ENCODE measurements at regions not wholly inside any gene's neighbourhood (a gene's known extent, or its start where the extent isn't known, plus 50 kb on each side); places are given as distances from the start of the nearest gene placed in this dataset.
"Not testable (repeated sequence)": the region's sequence is repeated elsewhere in the genome, so short reads cannot be mapped to it uniquely, and the experiment has no call there.

- peaks cover 4% of the 10 kb centered on the region for H3K4me1 ChIP-seq (ENCODE audit: control insufficient read depth, insufficient read depth, low read length)
- no peak for DNase-seq (ENCODE audit: low read depth in 4 of 6, low spot score in 6 of 6)
- no peak overlapping the region for H3K4me3 ChIP-seq (ENCODE audit: low read depth, low read length)
- H3K36me3 ChIP-seq (ENCODE audit: control insufficient read depth, insufficient read depth, low read length), result no peaks in the 10 kb centered on the region
- H3K27ac ChIP-seq (ENCODE audit: low read depth, low read length), result no peak overlapping the region
- H3K9me3 ChIP-seq (ENCODE audit: control insufficient read depth, insufficient read depth, low read length), result no peaks in the 10 kb centered on the region
- 94% methylated on average over 8 of the region's 8 CpGs for WGBS (ENCODE audit: insufficient coverage)
- H3K27me3 ChIP-seq (ENCODE audit: control insufficient read depth, insufficient read depth, low read length), result no peaks in the 10 kb centered on the region
Measured at GRCh38 chr3:177353140-177353539, 155.9 kb upstream of the TBL1XR1 start.

GRCh38 chr3:177353879-177354278, 156.6 kb upstream of the TBL1XR1 start:
- not testable (repeated sequence) for H3K9me3 ChIP-seq (ENCODE audit: control insufficient read depth, insufficient read depth, low read length); H3K36me3 ChIP-seq (ENCODE audit: control insufficient read depth, insufficient read depth, low read length); H3K27me3 ChIP-seq (ENCODE audit: control insufficient read depth, insufficient read depth, low read length); H3K4me3 ChIP-seq (ENCODE audit: low read depth, low read length); DNase-seq (ENCODE audit: low read depth in 4 of 6, low spot score in 6 of 6); H3K27ac ChIP-seq (ENCODE audit: low read depth, low read length)
- 100% methylated on average over 1 of the region's 3 CpGs for WGBS (ENCODE audit: insufficient coverage)
- H3K4me1 ChIP-seq (ENCODE audit: control insufficient read depth, insufficient read depth, low read length), result peaks cover 12% of the 10 kb centered on the region

GRCh38 chr3:177354466-177354865, 157.2 kb upstream of the TBL1XR1 start:
- Histone ChIP-seq H3K27me3 (ENCODE audit: control insufficient read depth, insufficient read depth, low read length) (no peaks in the 10 kb centered on the region), H3K4me3 (ENCODE audit: low read depth, low read length) (no peak overlapping the region), H3K4me1 (ENCODE audit: control insufficient read depth, insufficient read depth, low read length) (peaks cover 18% of the 10 kb centered on the region), H3K9me3 (ENCODE audit: control insufficient read depth, insufficient read depth, low read length) (no peaks in the 10 kb centered on the region), H3K27ac (ENCODE audit: low read depth, low read length) (no peak overlapping the region), H3K36me3 (ENCODE audit: control insufficient read depth, insufficient read depth, low read length) (no peaks in the 10 kb centered on the region)
- no CpG with 5 or more reads among the region's 4 CpGs for WGBS (ENCODE audit: insufficient coverage)
- no peak for DNase-seq (ENCODE audit: low read depth in 4 of 6, low spot score in 6 of 6)

- Histone ChIP-seq H3K27me3 (ENCODE audit: control insufficient read depth, insufficient read depth, low read length) (no peaks in the 10 kb centered on the region), H3K9me3 (ENCODE audit: control insufficient read depth, insufficient read depth, low read length) (no peaks in the 10 kb centered on the region), H3K27ac (ENCODE audit: low read depth, low read length) (no peak overlapping the region), H3K36me3 (ENCODE audit: control insufficient read depth, insufficient read depth, low read length) (no peaks in the 10 kb centered on the region), H3K4me1 (ENCODE audit: control insufficient read depth, insufficient read depth, low read length) (peaks cover 27% of the 10 kb centered on the region), H3K4me3 (ENCODE audit: low read depth, low read length) (no peak overlapping the region)
- 73% methylated on average over 1 of the region's 3 CpGs for WGBS (ENCODE audit: insufficient coverage)
- DNase-seq (ENCODE audit: low read depth in 4 of 6, low spot score in 6 of 6), result no peak
Measured at GRCh38 chr3:177356113-177356512, 158.8 kb upstream of the TBL1XR1 start.

- H3K9me3 ChIP-seq (ENCODE audit: control insufficient read depth, insufficient read depth, low read length), result no peaks in the 10 kb centered on the region
- DNase-seq (ENCODE audit: low read depth in 4 of 6, low spot score in 6 of 6), result no peak
- H3K27me3 ChIP-seq (ENCODE audit: control insufficient read depth, insufficient read depth, low read length), result no peaks in the 10 kb centered on the region
- H3K4me1 ChIP-seq (ENCODE audit: control insufficient read depth, insufficient read depth, low read length), result peaks cover 35% of the 10 kb centered on the region
- peak overlapping the region; percentile 93 for H3K27ac ChIP-seq (ENCODE audit: low read depth, low read length)
- H3K4me3 ChIP-seq (ENCODE audit: low read depth, low read length), result peak overlapping the region; percentile 9
- H3K36me3 ChIP-seq (ENCODE audit: control insufficient read depth, insufficient read depth, low read length), result no peaks in the 10 kb centered on the region
Measured at GRCh38 chr3:177356952-177357351, 159.7 kb upstream of the TBL1XR1 start.

- no peaks in the 10 kb centered on the region for H3K36me3 ChIP-seq (ENCODE audit: control insufficient read depth, insufficient read depth, low read length)
- H3K4me1 ChIP-seq (ENCODE audit: control insufficient read depth, insufficient read depth, low read length), result peaks cover 37% of the 10 kb centered on the region
- peak overlapping the region; percentile 93 for H3K27ac ChIP-seq (ENCODE audit: low read depth, low read length)
- no peaks in the 10 kb centered on the region for H3K9me3 ChIP-seq (ENCODE audit: control insufficient read depth, insufficient read depth, low read length)
- peak overlapping the region; percentile 9 for H3K4me3 ChIP-seq (ENCODE audit: low read depth, low read length)
- H3K27me3 ChIP-seq (ENCODE audit: control insufficient read depth, insufficient read depth, low read length), result no peaks in the 10 kb centered on the region
- WGBS (ENCODE audit: insufficient coverage), result 14% methylated on average over 2 of the region's 5 CpGs
- DNase-seq (ENCODE audit: low read depth in 4 of 6, low spot score in 6 of 6), result peak in 2 of 6 donors; percentile 58 to 72
Measured at GRCh38 chr3:177357352-177358090, 160.2 kb upstream of the TBL1XR1 start.

GRCh38 chr3:177358091-177358976, 161.1 kb upstream of the TBL1XR1 start:
- DNase-seq (ENCODE audit: low read depth in 4 of 6, low spot score in 6 of 6), result peak in 2 of 6 donors; percentile 43 to 69
- Histone ChIP-seq H3K27ac (ENCODE audit: low read depth, low read length) (peak overlapping the region; percentile 93), H3K27me3 (ENCODE audit: control insufficient read depth, insufficient read depth, low read length) (no peaks in the 10 kb centered on the region), H3K4me1 (ENCODE audit: control insufficient read depth, insufficient read depth, low read length) (peaks cover 37% of the 10 kb centered on the region), H3K36me3 (ENCODE audit: control insufficient read depth, insufficient read depth, low read length) (no peaks in the 10 kb centered on the region), H3K9me3 (ENCODE audit: control insufficient read depth, insufficient read depth, low read length) (no peaks in the 10 kb centered on the region), H3K4me3 (ENCODE audit: low read depth, low read length) (peak overlapping the region; percentile 6)
- WGBS (ENCODE audit: insufficient coverage), result 16% methylated on average over 7 of the region's 15 CpGs

GRCh38 chr3:177358977-177359592, 161.8 kb upstream of the TBL1XR1 start:
- Histone ChIP-seq H3K9me3 (ENCODE audit: control insufficient read depth, insufficient read depth, low read length) (no peaks in the 10 kb centered on the region), H3K27ac (ENCODE audit: low read depth, low read length) (peak overlapping the region; percentile 93), H3K27me3 (ENCODE audit: control insufficient read depth, insufficient read depth, low read length) (no peaks in the 10 kb centered on the region), H3K4me1 (ENCODE audit: control insufficient read depth, insufficient read depth, low read length) (peaks cover 37% of the 10 kb centered on the region), H3K4me3 (ENCODE audit: low read depth, low read length) (peak overlapping the region; percentile 57), H3K36me3 (ENCODE audit: control insufficient read depth, insufficient read depth, low read length) (no peaks in the 10 kb centered on the region)
- WGBS (ENCODE audit: insufficient coverage), result 10% methylated on average over 27 of the region's 31 CpGs
- peak in 1 of 6 donors; percentile 28 for DNase-seq (ENCODE audit: low read depth in 4 of 6, low spot score in 6 of 6)

GRCh38 chr3:177359593-177360357, 162.5 kb upstream of the TBL1XR1 start:
- Histone ChIP-seq H3K27me3 (ENCODE audit: control insufficient read depth, insufficient read depth, low read length) (no peaks in the 10 kb centered on the region), H3K4me1 (ENCODE audit: control insufficient read depth, insufficient read depth, low read length) (peaks cover 37% of the 10 kb centered on the region), H3K4me3 (ENCODE audit: low read depth, low read length) (peak overlapping the region; percentile 57), H3K27ac (ENCODE audit: low read depth, low read length) (peak overlapping the region; percentile 93), H3K36me3 (ENCODE audit: control insufficient read depth, insufficient read depth, low read length) (no peaks in the 10 kb centered on the region), H3K9me3 (ENCODE audit: control insufficient read depth, insufficient read depth, low read length) (peaks cover 1% of the 10 kb centered on the region)
- DNase-seq (ENCODE audit: low read depth in 4 of 6, low spot score in 6 of 6), result peak; percentile 91 to 99 (median 94)
- 0% methylated on average over 32 of the region's 40 CpGs for WGBS (ENCODE audit: insufficient coverage)
